ENCODE measurements at regions not wholly inside any gene's neighbourhood (a gene's known extent, or its start where the extent isn't known, plus 50 kb on each side); places are given as distances from the start of the nearest gene placed in this dataset.

DNA sequence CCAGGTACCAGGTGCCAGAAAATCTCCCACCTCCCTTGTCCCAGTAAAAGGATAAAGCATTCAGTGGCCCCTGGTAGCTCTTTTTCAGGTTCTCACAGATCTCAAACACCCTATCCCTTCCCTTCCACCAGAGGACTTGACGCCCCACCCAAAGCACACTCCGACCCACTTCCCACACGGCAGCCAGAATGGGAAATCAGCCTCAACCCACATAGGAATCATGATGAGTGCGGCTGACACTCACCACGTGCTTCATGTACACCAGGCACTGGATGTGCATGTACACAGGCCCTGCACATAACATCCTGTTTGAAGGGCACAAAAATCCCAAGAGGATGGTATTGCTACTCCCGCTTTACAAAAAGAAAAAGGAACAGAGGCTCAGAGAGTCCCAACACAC lies 71.9 kb downstream of the TBX3 start:
- Histone ChIP-seq H4K20me1 (ENCODE audit: insufficient read depth) (no peaks in the 10 kb centered on the region), H3K27me3 (ENCODE audit: insufficient read depth, low read depth, low read length) (no peaks in the 10 kb centered on the region), H3K27ac (ENCODE audit: low read length) (no peak overlapping the region), H3F3A (ENCODE audit: insufficient read depth, low read length, poor library complexity, severe bottlenecking) (no peaks in the 10 kb centered on the region), H3K4me3 (ENCODE audit: low read length) (no peak overlapping the region), H3K79me2 (replicated peaks; ENCODE audit: insufficient read depth, low read length) (no peaks in the 10 kb centered on the region), H2AFZ (ENCODE audit: low read depth, low read length) (no peak overlapping the region), H3K4me2 (ENCODE audit: low read length) (no peak overlapping the region), H3K9me2 (ENCODE audit: insufficient read depth, low read length) (no peaks in the 10 kb centered on the region), H3K9me3 (ENCODE audit: low read length) (no peaks in the 10 kb centered on the region), H3K9ac (ENCODE audit: low read length) (no peak overlapping the region), H3K36me3 (ENCODE audit: insufficient read depth, low read length) (no peaks in the 10 kb centered on the region)
- TF ChIP-seq SMC3 (conservative IDR thresholded peaks at IDR 0.05; ENCODE audit: poor library complexity) (no peak), TAF1 (IDR thresholded peaks at IDR 0.05; ENCODE audit: low read depth) (no peak), POLR2AphosphoS5 (IDR thresholded peaks at IDR 0.05) (no peak), EZH2 (IDR thresholded peaks at IDR 0.05; ENCODE audit: borderline replicate concordance, insufficient read depth, low read length, poor library complexity, severe bottlenecking) (no peak), RAD21 (conservative IDR thresholded peaks at IDR 0.05) (no peak), EP300 (conservative IDR thresholded peaks at IDR 0.05; ENCODE audit: poor library complexity, severe bottlenecking) (no peak), MXI1 (conservative IDR thresholded peaks at IDR 0.05; ENCODE audit: poor library complexity, severe bottlenecking) (no peak)
- TF ChIP-seq, protein P1, sequence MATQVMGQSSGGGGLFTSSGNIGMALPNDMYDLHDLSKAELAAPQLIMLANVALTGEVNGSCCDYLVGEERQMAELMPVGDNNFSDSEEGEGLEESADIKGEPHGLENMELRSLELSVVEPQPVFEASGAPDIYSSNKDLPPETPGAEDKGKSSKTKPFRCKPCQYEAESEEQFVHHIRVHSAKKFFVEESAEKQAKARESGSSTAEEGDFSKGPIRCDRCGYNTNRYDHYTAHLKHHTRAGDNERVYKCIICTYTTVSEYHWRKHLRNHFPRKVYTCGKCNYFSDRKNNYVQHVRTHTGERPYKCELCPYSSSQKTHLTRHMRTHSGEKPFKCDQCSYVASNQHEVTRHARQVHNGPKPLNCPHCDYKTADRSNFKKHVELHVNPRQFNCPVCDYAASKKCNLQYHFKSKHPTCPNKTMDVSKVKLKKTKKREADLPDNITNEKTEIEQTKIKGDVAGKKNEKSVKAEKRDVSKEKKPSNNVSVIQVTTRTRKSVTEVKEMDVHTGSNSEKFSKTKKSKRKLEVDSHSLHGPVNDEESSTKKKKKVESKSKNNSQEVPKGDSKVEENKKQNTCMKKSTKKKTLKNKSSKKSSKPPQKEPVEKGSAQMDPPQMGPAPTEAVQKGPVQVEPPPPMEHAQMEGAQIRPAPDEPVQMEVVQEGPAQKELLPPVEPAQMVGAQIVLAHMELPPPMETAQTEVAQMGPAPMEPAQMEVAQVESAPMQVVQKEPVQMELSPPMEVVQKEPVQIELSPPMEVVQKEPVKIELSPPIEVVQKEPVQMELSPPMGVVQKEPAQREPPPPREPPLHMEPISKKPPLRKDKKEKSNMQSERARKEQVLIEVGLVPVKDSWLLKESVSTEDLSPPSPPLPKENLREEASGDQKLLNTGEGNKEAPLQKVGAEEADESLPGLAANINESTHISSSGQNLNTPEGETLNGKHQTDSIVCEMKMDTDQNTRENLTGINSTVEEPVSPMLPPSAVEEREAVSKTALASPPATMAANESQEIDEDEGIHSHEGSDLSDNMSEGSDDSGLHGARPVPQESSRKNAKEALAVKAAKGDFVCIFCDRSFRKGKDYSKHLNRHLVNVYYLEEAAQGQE (IDR thresholded peaks at IDR 0.05; ENCODE audit: borderline replicate concordance) = no peak
- TF ChIP-seq, protein P2, sequence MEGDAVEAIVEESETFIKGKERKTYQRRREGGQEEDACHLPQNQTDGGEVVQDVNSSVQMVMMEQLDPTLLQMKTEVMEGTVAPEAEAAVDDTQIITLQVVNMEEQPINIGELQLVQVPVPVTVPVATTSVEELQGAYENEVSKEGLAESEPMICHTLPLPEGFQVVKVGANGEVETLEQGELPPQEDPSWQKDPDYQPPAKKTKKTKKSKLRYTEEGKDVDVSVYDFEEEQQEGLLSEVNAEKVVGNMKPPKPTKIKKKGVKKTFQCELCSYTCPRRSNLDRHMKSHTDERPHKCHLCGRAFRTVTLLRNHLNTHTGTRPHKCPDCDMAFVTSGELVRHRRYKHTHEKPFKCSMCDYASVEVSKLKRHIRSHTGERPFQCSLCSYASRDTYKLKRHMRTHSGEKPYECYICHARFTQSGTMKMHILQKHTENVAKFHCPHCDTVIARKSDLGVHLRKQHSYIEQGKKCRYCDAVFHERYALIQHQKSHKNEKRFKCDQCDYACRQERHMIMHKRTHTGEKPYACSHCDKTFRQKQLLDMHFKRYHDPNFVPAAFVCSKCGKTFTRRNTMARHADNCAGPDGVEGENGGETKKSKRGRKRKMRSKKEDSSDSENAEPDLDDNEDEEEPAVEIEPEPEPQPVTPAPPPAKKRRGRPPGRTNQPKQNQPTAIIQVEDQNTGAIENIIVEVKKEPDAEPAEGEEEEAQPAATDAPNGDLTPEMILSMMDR (IDR thresholded peaks at IDR 0.05; ENCODE audit: poor library complexity, severe bottlenecking) = no peak

DNA sequence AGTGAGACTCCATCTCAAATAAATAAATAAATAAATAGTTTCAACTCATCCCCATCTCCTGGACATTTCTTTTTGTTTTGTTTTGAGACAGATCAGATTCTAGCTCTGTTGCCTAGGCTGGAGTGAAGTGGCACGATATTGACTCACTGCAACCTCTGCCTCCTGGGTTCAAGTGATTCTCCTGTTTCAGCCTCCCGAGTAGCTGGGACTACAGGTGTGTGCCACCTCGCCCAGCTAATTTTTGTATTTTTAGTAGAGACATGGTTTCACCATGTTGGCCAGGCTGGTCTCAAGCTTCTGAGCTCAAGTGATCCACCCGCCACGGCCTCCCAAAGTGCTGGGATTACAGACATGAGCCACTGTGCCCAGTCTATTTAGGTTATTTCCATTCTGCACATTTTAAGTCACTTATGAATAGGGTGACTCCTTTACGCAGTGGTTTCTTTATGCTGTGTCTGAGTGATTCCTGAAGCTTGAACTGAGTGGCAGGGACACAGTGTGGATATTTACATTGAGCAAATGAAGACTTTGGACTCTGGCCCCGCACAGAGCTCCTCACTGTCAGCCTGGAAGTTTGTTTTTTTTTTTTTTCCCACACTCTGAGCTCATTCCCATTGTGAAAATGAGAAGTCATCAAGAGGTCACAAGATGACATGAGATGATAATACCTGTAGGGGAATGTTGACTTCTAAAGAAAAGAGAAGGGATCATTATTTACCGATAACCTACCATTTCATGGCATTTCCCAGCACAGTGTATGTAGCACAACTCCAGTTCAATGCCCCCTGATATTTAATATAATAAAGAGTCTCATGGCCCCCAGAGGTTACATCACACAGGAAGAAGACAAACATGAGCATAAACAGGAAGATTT lies 72.6 kb downstream of the TBX3 start:
- TF ChIP-seq RAD21 (conservative IDR thresholded peaks at IDR 0.05) = no peak
- TF ChIP-seq MXI1 (conservative IDR thresholded peaks at IDR 0.05; ENCODE audit: poor library complexity, severe bottlenecking) = no peak
- TF ChIP-seq, protein P2 (IDR thresholded peaks at IDR 0.05; ENCODE audit: poor library complexity, severe bottlenecking) = no peak
- no peak for TF ChIP-seq SMC3 (conservative IDR thresholded peaks at IDR 0.05; ENCODE audit: poor library complexity)
- TF ChIP-seq, protein P1 (IDR thresholded peaks at IDR 0.05; ENCODE audit: borderline replicate concordance) = no peak
- TF ChIP-seq TAF1 (IDR thresholded peaks at IDR 0.05; ENCODE audit: low read depth) = no peak
- no peak for TF ChIP-seq EP300 (conservative IDR thresholded peaks at IDR 0.05; ENCODE audit: poor library complexity, severe bottlenecking)
- TF ChIP-seq POLR2AphosphoS5 (IDR thresholded peaks at IDR 0.05) = no peak
- TF ChIP-seq EZH2 (IDR thresholded peaks at IDR 0.05; ENCODE audit: borderline replicate concordance, insufficient read depth, low read length, poor library complexity, severe bottlenecking) = no peak
- H2AFZ ChIP-seq (ENCODE audit: low read depth, low read length) = no peak overlapping the region
- H3K4me2 ChIP-seq (ENCODE audit: low read length) = no peak overlapping the region
- H3F3A ChIP-seq (ENCODE audit: insufficient read depth, low read length, poor library complexity, severe bottlenecking) = no peaks in the 10 kb centered on the region
- H3K79me2 ChIP-seq (replicated peaks; ENCODE audit: insufficient read depth, low read length) = no peaks in the 10 kb centered on the region
- no peak overlapping the region for H3K4me3 ChIP-seq (ENCODE audit: low read length)
- no peaks in the 10 kb centered on the region for H3K9me3 ChIP-seq (ENCODE audit: low read length)
- H4K20me1 ChIP-seq (ENCODE audit: insufficient read depth) = no peaks in the 10 kb centered on the region
- H3K9me2 ChIP-seq (ENCODE audit: insufficient read depth, low read length) = no peaks in the 10 kb centered on the region
- H3K27ac ChIP-seq (ENCODE audit: low read length) = no peak overlapping the region
- H3K36me3 ChIP-seq (ENCODE audit: insufficient read depth, low read length) = no peaks in the 10 kb centered on the region
- no peaks in the 10 kb centered on the region for H3K27me3 ChIP-seq (ENCODE audit: insufficient read depth, low read depth, low read length)
- H3K9ac ChIP-seq (ENCODE audit: low read length) = no peak overlapping the region
